Osteocyte (in vitro differentiated cells): ENCODE measurements at regions not wholly inside any gene's neighbourhood (a gene's known extent, or its start where the extent isn't known, plus 50 kb on each side); places are given as distances from the start of the nearest gene placed in this dataset.
"Not testable (repeated sequence)": the region's sequence is repeated elsewhere in the genome, so short reads cannot be mapped to it uniquely, and the experiment has no call there.

ENCODE experiments used
- DNase-seq: peaks from one replicate; pipeline ENCODE4 v3.0.0; 2021; ENCODE audit warnings: mixed read lengths; ENCODE audit not compliant: unreplicated experiment; ENCODE audit errors: extremely low spot score
- H3K27ac Mint-ChIP-seq: one replicate; pipeline ENCODE4 v1.8.0; 2021; ENCODE audit warnings: mild to moderate bottlenecking, mixed read lengths; ENCODE audit not compliant: unreplicated experiment
- H3K27me3 Mint-ChIP-seq: one replicate; pipeline ENCODE4 v1.8.0; 2021; ENCODE audit warnings: mixed read lengths; ENCODE audit not compliant: unreplicated experiment
- H3K36me3 Mint-ChIP-seq: one replicate; pipeline ENCODE4 v1.8.0; 2021; ENCODE audit warnings: mixed read lengths; ENCODE audit not compliant: unreplicated experiment
- H3K4me1 Mint-ChIP-seq: one replicate; pipeline ENCODE4 v1.8.0; 2021; ENCODE audit warnings: mixed read lengths; ENCODE audit not compliant: unreplicated experiment
- H3K4me3 Mint-ChIP-seq: one replicate; pipeline ENCODE4 v1.8.0; 2021; ENCODE audit warnings: mild to moderate bottlenecking, moderate library complexity, mixed read lengths; ENCODE audit not compliant: unreplicated experiment
- H3K9me3 Mint-ChIP-seq: one replicate; pipeline ENCODE4 v1.8.0; 2021; ENCODE audit warnings: mixed read lengths; ENCODE audit not compliant: unreplicated experiment
- TF ChIP-seq, protein P1 (sequence below): fragments of 200-600 bp; sonication (generic); IDR thresholded peaks from 2 replicates; pipeline ENCODE4 v1.5.0; 2021; ENCODE audit warnings: antibody characterized with exemption, mild to moderate bottlenecking, moderate library complexity

DNA sequence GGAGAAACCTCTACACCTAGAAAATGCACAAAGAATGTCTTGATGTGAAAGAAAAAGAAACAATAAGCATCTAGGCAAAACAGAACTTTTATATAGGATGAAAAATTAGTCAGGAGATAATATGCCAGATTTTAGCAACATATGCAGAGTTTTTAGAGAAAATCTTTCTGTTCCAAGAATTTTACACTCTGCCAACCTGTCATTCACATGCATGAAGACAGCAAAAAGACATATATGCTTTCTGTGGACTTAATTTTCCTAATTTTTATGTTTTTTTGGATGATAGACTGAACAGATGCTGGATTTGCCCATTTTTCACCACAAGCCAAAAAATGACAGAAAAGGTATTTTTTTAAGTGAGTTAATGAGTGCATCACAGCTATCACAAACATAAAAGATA, 637.3 kb downstream of the TRIB2 start:
- H3K4me3 Mint-ChIP-seq: no peak overlapping the region
- H3K4me1 Mint-ChIP-seq: no peaks in the 10 kb centered on the region

DNA sequence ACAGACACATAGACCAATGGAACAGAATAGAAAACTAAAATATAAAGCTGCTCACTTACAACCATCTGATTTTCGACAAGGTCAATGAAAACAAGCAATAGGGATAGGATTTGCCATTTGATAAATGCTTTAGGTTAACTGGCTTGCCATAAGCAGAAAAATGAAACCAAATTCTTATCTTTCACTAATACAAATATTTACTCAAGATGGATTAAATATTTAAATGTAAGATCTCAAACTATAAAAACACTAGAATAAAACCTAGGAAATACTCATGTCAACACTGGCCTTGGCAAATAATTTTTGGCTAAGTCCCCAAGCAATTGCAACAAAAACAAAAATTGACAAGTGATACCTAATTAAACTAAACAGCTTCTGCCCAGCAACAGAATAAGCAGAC, 665.2 kb downstream of the TRIB2 start:
- H3K9me3 Mint-ChIP-seq, DNase-seq, H3K4me3 Mint-ChIP-seq, H3K36me3 Mint-ChIP-seq, H3K27me3 Mint-ChIP-seq, H3K27ac Mint-ChIP-seq, H3K4me1 Mint-ChIP-seq: not testable (repeated sequence)

More for the DNA sequence above, 637.3 kb downstream of the TRIB2 start:
- TF ChIP-seq, protein P1, sequence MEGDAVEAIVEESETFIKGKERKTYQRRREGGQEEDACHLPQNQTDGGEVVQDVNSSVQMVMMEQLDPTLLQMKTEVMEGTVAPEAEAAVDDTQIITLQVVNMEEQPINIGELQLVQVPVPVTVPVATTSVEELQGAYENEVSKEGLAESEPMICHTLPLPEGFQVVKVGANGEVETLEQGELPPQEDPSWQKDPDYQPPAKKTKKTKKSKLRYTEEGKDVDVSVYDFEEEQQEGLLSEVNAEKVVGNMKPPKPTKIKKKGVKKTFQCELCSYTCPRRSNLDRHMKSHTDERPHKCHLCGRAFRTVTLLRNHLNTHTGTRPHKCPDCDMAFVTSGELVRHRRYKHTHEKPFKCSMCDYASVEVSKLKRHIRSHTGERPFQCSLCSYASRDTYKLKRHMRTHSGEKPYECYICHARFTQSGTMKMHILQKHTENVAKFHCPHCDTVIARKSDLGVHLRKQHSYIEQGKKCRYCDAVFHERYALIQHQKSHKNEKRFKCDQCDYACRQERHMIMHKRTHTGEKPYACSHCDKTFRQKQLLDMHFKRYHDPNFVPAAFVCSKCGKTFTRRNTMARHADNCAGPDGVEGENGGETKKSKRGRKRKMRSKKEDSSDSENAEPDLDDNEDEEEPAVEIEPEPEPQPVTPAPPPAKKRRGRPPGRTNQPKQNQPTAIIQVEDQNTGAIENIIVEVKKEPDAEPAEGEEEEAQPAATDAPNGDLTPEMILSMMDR: no peak
- no peak for DNase-seq
- no peaks in the 10 kb centered on the region for H3K9me3 Mint-ChIP-seq
- no peak overlapping the region for H3K27ac Mint-ChIP-seq
- H3K36me3 Mint-ChIP-seq: no peaks in the 10 kb centered on the region
- peaks cover 1% of the 10 kb centered on the region for H3K27me3 Mint-ChIP-seq

DNA sequence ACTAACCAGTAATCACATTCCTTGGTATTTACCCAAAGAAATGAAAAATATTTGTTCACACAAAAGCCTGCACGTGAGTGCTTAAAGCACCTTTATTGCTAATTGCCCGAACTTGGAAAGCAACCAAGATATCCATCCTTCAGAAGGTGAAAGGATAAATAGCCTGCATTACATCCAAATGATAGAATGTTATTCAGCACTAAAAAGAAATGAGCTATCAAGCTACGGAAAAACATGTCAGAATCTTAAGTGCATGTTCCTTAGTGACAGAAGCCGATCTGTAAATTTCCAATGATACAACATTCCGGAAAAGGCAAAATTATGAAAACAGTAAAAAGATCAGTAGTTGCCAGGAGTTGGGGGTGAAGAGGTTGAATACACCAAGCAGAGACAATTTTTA, 672.4 kb downstream of the TRIB2 start:
- DNase-seq, H3K27ac Mint-ChIP-seq, H3K27me3 Mint-ChIP-seq, H3K9me3 Mint-ChIP-seq, H3K36me3 Mint-ChIP-seq, H3K4me1 Mint-ChIP-seq, H3K4me3 Mint-ChIP-seq: not testable (repeated sequence)

DNA sequence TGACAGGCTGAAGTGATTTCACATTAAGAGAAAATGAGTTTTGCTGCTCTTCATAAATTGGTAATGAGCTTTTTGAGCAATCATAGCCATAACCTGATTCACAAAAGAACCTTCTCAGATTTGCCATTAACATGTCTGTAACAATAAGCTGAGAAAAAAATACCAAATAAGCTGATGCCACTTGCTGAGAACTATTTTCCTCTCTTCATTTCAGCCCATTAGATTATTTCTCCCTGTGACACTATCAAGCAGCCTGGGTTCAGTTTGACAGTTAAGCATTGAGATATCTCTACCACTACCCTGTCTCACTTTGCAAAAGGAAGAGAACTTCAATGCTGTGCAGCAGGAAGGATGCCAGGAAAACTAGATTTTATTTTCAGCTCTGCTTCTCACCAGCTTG, 673.9 kb downstream of the TRIB2 start:
- H3K27ac Mint-ChIP-seq: no peak overlapping the region
- TF ChIP-seq, protein P1: no peak
- H3K36me3 Mint-ChIP-seq: no peaks in the 10 kb centered on the region
- no peak overlapping the region for H3K4me3 Mint-ChIP-seq
- no peaks in the 10 kb centered on the region for H3K27me3 Mint-ChIP-seq
- DNase-seq: no peak
- H3K9me3 Mint-ChIP-seq: no peaks in the 10 kb centered on the region
- no peaks in the 10 kb centered on the region for H3K4me1 Mint-ChIP-seq

DNA sequence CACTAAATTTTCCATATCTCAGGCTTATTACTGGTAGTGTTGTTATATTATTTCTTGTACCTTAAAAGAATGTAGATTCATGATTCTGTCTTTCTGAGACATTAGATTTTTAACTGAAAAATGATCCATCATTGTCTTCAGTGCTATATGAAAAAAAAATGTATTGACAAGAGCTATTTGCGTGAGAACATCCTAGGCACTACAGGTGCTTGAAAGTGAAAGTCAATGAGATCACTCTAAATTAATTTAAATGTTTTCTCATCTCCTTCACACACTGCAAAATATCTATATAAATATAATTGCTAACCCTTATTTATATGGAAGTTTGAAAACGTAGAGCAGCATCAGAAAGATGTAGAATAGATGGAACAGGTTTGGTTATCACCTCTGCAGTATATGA, 684.6 kb downstream of the TRIB2 start:
- no peaks in the 10 kb centered on the region for H3K36me3 Mint-ChIP-seq
- no peak for DNase-seq
- TF ChIP-seq, protein P1: no peak
- no peaks in the 10 kb centered on the region for H3K27me3 Mint-ChIP-seq
- H3K27ac Mint-ChIP-seq: no peak overlapping the region
- peaks cover 4% of the 10 kb centered on the region for H3K9me3 Mint-ChIP-seq
- H3K4me3 Mint-ChIP-seq: no peak overlapping the region
- no peaks in the 10 kb centered on the region for H3K4me1 Mint-ChIP-seq

DNA sequence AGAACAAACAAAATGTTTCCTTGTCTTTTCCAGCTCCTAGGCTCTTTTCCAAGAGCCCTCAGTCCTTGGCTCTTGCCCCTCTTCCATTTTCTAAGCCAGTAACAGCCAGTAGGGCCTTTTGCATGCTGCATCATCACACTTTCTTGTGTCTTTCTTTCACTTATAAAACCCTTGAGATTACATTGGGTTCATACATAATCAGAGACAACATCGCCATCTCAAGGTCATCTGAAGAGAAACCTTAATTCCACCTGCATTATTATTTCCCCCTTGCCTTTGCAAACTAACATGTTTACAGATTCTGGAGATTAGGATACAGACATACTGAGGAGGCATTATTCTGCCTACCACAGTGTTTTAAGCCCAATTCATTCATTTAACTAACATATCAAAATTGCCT, 697.3 kb downstream of the TRIB2 start:
- Mint-ChIP-seq H3K9me3 (peaks cover 4% of the 10 kb centered on the region), H3K27me3 (no peaks in the 10 kb centered on the region), H3K36me3 (no peaks in the 10 kb centered on the region), H3K4me3 (no peak overlapping the region), H3K4me1 (no peaks in the 10 kb centered on the region), H3K27ac (no peak overlapping the region)
- DNase-seq: no peak
- TF ChIP-seq, protein P1: no peak
